ENCODE measurements at regions not wholly inside any gene's neighbourhood (a gene's known extent, or its start where the extent isn't known, plus 50 kb on each side); places are given as distances from the start of the nearest gene placed in this dataset.

GRCh38 chr18:29171892-29172755 lies 995.2 kb upstream of the CDH2 start:
- Histone ChIP-seq H3K27ac (ENCODE audit: low read depth in 2 of 2, low read length in 2 of 2) (no peak overlapping the region), H3K27me3 (ENCODE audit: control insufficient read depth, insufficient read depth, low read length) (no peaks in the 10 kb centered on the region), H3K36me3 (ENCODE audit: control insufficient read depth in 2 of 3, insufficient read depth in 3 of 3, low read length in 3 of 3) (no peaks in the 10 kb centered on the region), H3K9ac (ENCODE audit: low read length in 3 of 3) (no peak overlapping the region), H3K9me3 (ENCODE audit: control insufficient read depth in 2 of 3, insufficient read depth in 1 of 3, low read length in 3 of 3) (no peaks in the 10 kb centered on the region), H3K4me3 (ENCODE audit: low read length in 3 of 3) (no peak overlapping the region), H3K4me1 (ENCODE audit: control insufficient read depth in 2 of 3, insufficient read depth in 2 of 3, low read depth in 1 of 3, low read length in 3 of 3) (no peaks in the 10 kb centered on the region)
- FAIRE-seq: no peak
- no peak for DNase-seq
- no peak for TF ChIP-seq CTCF (IDR thresholded peaks at IDR 0.05; ENCODE audit: borderline replicate concordance, extremely low read depth, insufficient read depth)
- intact Hi-C loops (cut with DNase I): no loop called here

- H3K27me3 ChIP-seq (ENCODE audit: control insufficient read depth, insufficient read depth, low read length): no peaks in the 10 kb centered on the region
- FAIRE-seq (no peak), DNase-seq (no peak)
- no peak for TF ChIP-seq CTCF (IDR thresholded peaks at IDR 0.05; ENCODE audit: borderline replicate concordance, extremely low read depth, insufficient read depth)
- intact Hi-C loops (cut with DNase I): no loop called here
- H3K27ac ChIP-seq (ENCODE audit: low read depth in 2 of 2, low read length in 2 of 2): no peak overlapping the region
- H3K36me3 ChIP-seq (ENCODE audit: control insufficient read depth in 2 of 3, insufficient read depth in 3 of 3, low read length in 3 of 3): no peaks in the 10 kb centered on the region
- no peak overlapping the region for H3K4me3 ChIP-seq (ENCODE audit: low read length in 3 of 3)
- no peaks in the 10 kb centered on the region for H3K9me3 ChIP-seq (ENCODE audit: control insufficient read depth in 2 of 3, insufficient read depth in 1 of 3, low read length in 3 of 3)
- no peaks in the 10 kb centered on the region for H3K4me1 ChIP-seq (ENCODE audit: control insufficient read depth in 2 of 3, insufficient read depth in 2 of 3, low read depth in 1 of 3, low read length in 3 of 3)
- no peak overlapping the region for H3K9ac ChIP-seq (ENCODE audit: low read length in 3 of 3)
Measured at GRCh38 chr18:29169599-29169998, 992.7 kb upstream of the CDH2 start.

GRCh38 chr18:29164993-29165599 lies 988.2 kb upstream of the CDH2 start:
- Histone ChIP-seq H3K4me1 (ENCODE audit: control insufficient read depth in 2 of 3, insufficient read depth in 2 of 3, low read depth in 1 of 3, low read length in 3 of 3) (no peaks in the 10 kb centered on the region), H3K27ac (ENCODE audit: low read depth in 2 of 2, low read length in 2 of 2) (no peak overlapping the region), H3K9ac (ENCODE audit: low read length in 3 of 3) (no peak overlapping the region), H3K36me3 (ENCODE audit: control insufficient read depth in 2 of 3, insufficient read depth in 3 of 3, low read length in 3 of 3) (no peaks in the 10 kb centered on the region), H3K27me3 (ENCODE audit: control insufficient read depth, insufficient read depth, low read length) (no peaks in the 10 kb centered on the region), H3K4me3 (ENCODE audit: low read length in 3 of 3) (no peak overlapping the region), H3K9me3 (ENCODE audit: control insufficient read depth in 2 of 3, insufficient read depth in 1 of 3, low read length in 3 of 3) (no peaks in the 10 kb centered on the region)
- no peak for TF ChIP-seq CTCF (IDR thresholded peaks at IDR 0.05; ENCODE audit: borderline replicate concordance, extremely low read depth, insufficient read depth)
- intact Hi-C loops (cut with DNase I): no loop called here
- FAIRE-seq (no peak), DNase-seq (no peak)
